ENCODE measurements at regions not wholly inside any gene's neighbourhood (a gene's known extent, or its start where the extent isn't known, plus 50 kb on each side); places are given as distances from the start of the nearest gene placed in this dataset.
"Not testable (repeated sequence)": the region's sequence is repeated elsewhere in the genome, so short reads cannot be mapped to it uniquely, and the experiment has no call there.

DNA sequence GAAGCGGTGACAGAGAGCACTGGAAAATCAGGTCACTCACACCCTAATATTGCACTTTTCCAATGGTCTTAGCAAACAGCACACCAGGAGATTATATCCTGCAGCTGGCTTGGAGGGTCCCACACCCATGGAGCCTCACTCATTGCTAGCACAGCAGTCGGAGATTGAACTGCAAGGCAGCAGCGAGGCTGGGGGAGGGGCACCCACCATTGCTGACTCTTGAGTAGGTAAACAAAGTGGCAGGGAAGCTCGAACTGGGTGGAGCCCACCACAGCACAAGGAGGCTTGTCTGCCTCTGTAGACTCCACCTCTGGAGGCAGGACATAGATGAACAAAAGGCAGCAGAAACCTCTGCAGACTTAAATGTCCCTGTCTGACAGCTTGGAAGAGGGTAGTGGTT lies 1579.7 kb downstream of the REEP3 start:
- not testable (repeated sequence) for DNase-seq

DNA sequence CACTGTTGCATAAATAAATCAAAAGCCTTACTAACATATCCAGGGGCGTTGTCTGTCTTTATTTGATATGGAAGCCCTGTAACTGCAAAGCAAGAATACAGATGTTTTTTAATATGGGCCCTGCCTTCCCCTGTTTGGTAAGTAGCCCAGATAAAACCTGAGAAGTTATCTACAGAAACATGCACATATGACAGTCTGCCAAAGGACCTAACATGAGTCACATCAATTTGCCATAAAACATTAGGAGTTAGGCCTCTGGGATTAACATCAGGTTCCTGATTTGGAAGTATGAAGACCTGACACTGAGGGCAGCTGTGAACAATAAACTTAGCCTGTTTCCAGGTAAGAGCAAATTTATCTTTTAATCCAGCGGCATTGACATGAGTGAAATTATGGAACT lies 1588.8 kb downstream of the REEP3 start:
- DNase-seq: no peak

GRCh38 chr10:65111059-65111458 lies 1589.9 kb downstream of the REEP3 start:
- not testable (repeated sequence) for DNase-seq

DNA sequence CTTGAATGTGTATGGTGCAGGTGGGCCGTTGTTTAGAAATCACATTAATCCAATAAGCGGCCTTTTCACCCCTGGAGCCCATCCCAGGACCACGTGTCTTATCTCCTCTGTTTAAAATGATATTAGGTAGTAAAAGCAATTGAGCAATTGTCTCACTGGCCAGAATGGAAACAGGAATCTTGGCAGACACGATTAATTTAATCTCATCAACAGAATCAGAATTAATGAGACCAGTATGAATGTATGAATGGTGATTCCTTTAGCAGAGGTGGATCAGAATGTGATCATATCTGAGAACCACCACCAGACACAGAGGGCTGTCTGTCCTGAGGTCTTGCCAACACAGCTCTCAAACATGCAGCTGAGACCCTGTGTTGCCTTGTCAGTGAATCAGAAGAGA lies 1591.4 kb downstream of the REEP3 start:
- DNase-seq: no peak

DNA sequence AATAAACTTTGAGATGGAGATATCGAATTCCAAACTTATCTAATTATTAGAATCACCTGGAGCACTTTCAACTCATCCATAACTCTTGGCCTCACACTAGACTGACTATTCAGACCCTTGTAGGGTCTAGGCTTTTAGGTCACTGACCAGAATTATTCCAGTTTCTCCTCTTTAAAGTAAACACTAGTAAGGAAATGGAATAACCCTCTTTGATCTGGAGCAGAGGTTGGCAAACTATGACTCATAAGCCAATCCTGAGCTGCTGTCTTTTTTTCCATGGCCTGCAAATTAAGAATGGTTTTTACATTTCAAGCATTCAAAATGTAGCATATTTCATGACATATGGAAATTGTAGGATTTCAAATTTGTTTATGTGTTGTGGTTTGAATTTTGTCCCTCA lies 1601.9 kb downstream of the REEP3 start:
- no peak for DNase-seq

GRCh38 chr10:65125212-65125611 lies 1604.0 kb downstream of the REEP3 start:
- no peak for DNase-seq

- DNase-seq: no peak
Measured at GRCh38 chr10:65126288-65126687, 1605.1 kb downstream of the REEP3 start.

GRCh38 chr10:65128277-65128676 lies 1607.1 kb downstream of the REEP3 start:
- no peak for DNase-seq

GRCh38 chr10:65130162-65130758 lies 1609.1 kb downstream of the REEP3 start:
- no peak for DNase-seq

- no peak for DNase-seq
Measured at GRCh38 chr10:65133652-65134051, 1612.5 kb downstream of the REEP3 start.

DNA sequence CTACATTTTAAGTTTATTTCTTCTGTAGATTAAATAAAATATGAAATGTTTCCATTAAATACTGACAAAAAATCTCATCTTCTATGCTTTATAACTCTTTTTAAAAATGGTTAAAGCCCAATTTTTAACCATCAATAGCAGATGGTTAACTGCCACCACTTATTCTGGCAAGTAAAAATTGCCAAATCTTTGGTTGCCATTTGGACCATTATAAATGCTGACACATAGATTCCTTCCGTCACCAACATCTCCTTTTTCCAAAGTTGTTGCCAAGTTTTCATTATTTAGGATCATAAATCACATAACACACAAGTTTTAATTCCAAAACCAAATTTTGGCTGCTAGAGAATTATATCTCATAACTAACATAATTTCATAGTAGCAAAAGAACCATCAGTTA lies 1614.3 kb downstream of the REEP3 start:
- DNase-seq: no peak

GRCh38 chr10:65142641-65143435 lies 1621.6 kb downstream of the REEP3 start:
- DNase-seq: no peak

DNA sequence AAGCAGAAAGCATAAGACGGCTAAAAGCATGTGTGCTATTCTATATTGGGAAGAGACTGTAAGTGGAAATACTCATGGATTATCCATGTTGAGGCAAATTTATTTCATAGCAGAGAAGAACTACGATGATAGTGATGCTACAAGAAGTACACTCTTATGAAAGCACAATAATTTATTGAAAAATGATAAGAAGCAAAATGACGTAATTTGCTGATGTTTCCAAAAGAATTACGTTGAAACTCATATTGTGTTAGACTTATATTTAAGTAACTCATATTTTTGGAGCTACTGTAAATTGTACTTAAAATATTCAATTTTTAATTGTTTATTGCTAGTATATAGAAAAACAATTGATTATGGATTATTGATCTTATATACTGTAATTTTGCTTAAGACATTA lies 1622.5 kb downstream of the REEP3 start:
- DNase-seq: no peak

GRCh38 chr10:65149878-65150277 lies 1628.7 kb downstream of the REEP3 start:
- no peak for DNase-seq

GRCh38 chr10:65166272-65166671 lies 1645.1 kb downstream of the REEP3 start:
- no peak for DNase-seq

GRCh38 chr10:65172249-65172648 lies 1651.0 kb downstream of the REEP3 start:
- no peak for DNase-seq

DNA sequence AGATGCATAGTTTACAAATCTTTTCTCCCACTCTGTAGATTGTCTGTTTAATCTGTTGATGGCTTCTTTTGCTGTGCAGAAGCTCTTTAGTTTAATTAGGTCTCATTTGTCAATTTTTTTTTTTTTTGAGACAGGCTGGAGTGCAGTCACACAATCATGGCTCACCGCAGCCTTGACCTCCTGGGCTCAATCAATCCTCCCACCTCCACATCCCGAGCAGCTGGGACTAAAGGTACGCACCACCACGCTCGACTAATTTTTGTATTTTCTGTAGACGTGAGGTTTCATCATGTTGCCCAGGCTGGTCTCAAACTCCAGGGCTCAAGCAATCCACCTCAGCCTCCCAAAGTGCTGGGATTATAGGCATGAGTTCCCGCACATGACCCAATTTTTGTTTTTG lies 1655.8 kb downstream of the REEP3 start:
- DNase-seq: no peak

DNA sequence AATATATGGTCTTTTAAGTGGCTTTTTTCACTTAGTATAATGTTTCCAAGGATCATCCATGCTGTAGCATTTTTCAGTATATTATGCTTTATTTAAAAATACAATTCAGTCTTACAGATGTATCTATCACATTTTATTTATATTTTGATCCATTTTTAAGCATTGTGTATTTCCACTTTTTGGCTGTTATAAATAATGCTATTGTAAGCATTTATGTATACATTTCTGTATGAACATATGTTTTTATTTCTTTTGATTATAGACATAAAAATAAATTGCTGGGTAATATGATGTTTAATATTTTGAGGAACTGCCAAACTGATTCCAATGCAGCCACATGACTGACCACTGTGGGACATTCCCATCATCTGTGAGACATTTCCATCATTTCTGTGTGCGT lies 1662.0 kb downstream of the REEP3 start:
- no peak for DNase-seq

DNA sequence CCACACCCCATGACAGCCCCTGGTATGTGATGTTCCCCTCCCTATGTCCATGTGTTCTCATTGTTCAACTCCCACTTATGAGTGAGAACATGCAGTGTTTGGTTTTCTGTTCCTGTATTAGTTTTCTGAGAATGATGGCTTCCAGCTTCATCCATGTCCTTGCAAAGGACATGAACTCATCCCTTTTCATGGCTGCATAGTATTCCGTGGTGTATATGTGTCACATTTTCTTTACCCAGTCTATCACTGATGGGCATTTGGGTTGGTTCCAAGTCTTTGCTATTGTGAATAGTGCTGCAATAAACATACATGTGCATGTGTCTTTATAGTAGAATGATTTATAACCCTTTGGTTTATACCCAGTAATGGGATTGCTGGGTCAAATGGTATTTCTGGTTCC lies 1665.5 kb downstream of the REEP3 start:
- DNase-seq: not testable (repeated sequence)

GRCh38 chr10:65194126-65194525 lies 1672.9 kb downstream of the REEP3 start:
- DNase-seq: no peak

- no peak for DNase-seq
Measured at GRCh38 chr10:65194555-65194954, 1673.4 kb downstream of the REEP3 start.

- DNase-seq: no peak
Measured at GRCh38 chr10:65196111-65196510, 1674.9 kb downstream of the REEP3 start.

DNA sequence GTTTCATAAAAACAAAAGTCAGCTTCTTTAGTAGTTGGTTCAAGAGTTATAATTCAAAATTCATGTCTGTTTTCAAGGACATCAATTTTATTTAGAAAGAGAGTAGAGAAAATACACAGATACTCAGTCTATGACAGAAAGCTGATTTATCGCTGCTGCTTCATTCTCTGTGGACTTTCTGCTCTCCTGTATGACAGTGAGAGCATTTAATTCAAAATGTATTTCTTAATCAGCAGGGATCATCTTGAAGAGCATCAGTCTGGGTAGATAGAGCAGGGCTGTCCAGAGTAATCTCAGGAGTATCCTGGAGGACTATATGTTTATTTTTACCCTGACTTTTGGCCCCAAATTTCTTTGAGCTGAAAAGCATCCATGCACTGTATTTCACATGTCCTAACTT lies 1676.7 kb downstream of the REEP3 start:
- no peak for DNase-seq

GRCh38 chr10:65201491-65201890 lies 1680.3 kb downstream of the REEP3 start:
- no peak for DNase-seq

DNA sequence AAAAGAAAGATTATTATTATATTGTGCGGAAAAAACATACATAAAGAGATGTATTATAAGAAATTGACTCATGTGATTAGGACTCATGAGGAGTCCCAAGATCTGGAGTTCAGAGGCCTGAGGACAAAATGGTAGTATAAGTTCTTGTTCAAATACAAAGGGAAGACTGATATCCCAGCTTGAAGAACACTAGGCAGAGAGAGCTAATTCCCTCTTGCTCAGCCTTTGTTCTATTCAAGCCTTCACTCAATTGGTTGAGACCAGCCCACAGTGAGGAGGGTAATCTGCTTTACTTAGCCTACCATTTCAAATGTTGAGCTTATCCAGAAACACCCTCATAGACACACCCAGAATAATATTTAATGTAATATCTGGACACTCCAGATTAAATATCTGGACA lies 1683.8 kb downstream of the REEP3 start:
- no peak for DNase-seq
